H1 (cell line): ENCODE measurements at regions not wholly inside any gene's neighbourhood (a gene's known extent, or its start where the extent isn't known, plus 50 kb on each side); places are given as distances from the start of the nearest gene placed in this dataset.

Source experiments
- ASH2L ChIP-seq: fragments of 200-600, 300-600 bp; sonication (generic); IDR thresholded peaks from one replicate; pipeline ENCODE4 v1.7.1; 2017; ENCODE audit warnings: low read length
- ATF3 ChIP-seq: IDR thresholded peaks from 2 replicates; pipeline ENCODE4 v1.6.1; 2011; ENCODE audit warnings: low read depth, mild to moderate bottlenecking, low read length; ENCODE audit not compliant: insufficient read depth
- BCL11A ChIP-seq, 2 experiments: IDR thresholded peaks; one replicate each; pipeline ENCODE4 v1.6.1; 2011; ENCODE audit warnings: low read depth in 2 of 2, low read length in 2 of 2, mild to moderate bottlenecking in 2 of 2
- CHD7 ChIP-seq: fragments of 300-600 bp; sonication (generic); IDR thresholded peaks from 2 replicates; pipeline ENCODE4 v1.7.1; 2012; ENCODE audit warnings: low read length, moderate library complexity, mild to moderate bottlenecking, inconsistent platforms; ENCODE audit not compliant: insufficient replicate concordance
- CREB1 ChIP-seq: IDR thresholded peaks from 2 replicates; pipeline ENCODE4 v1.6.1; 2012; ENCODE audit warnings: inconsistent platforms
- NANOG ChIP-seq: IDR thresholded peaks from 2 replicates; pipeline ENCODE4 v1.6.1; 2011; ENCODE audit warnings: low read length, low read depth, mild to moderate bottlenecking, inconsistent platforms; ENCODE audit not compliant: insufficient read depth, poor library complexity, severe bottlenecking
- PHF8 ChIP-seq: fragments of 200-600 bp; sonication (generic); conservative IDR thresholded peaks from 2 replicates; pipeline ENCODE4 v1.7.1; 2012; ENCODE audit warnings: low read depth, mild to moderate bottlenecking, inconsistent platforms, low read length, moderate library complexity
- RBBP5 ChIP-seq: IDR thresholded peaks from 2 replicates; pipeline ENCODE4 v1.7.1; 2012; ENCODE audit warnings: low read depth, mild to moderate bottlenecking, inconsistent platforms, low read length, moderate library complexity, borderline replicate concordance
- SAP30 ChIP-seq: fragments of 300-600 bp; sonication (generic); IDR thresholded peaks from 2 replicates; pipeline ENCODE4 v1.7.1; 2012; ENCODE audit warnings: low read length, moderate library complexity, mild to moderate bottlenecking, inconsistent platforms; ENCODE audit not compliant: insufficient read depth, insufficient replicate concordance
- SP1 ChIP-seq: IDR thresholded peaks from 2 replicates; pipeline ENCODE4 v1.6.1; 2011; ENCODE audit warnings: low read depth, low read length
- SP2 ChIP-seq: IDR thresholded peaks from 2 replicates; pipeline ENCODE4 v1.6.1; 2012; ENCODE audit warnings: mild to moderate bottlenecking, low read length, inconsistent platforms
- TBP ChIP-seq: IDR thresholded peaks from 2 replicates; pipeline ENCODE4 v1.6.1; 2011; ENCODE audit warnings: low read depth, low read length, improper control_type of control experiment

GRCh38 chr7:12756821-12757220, 69.4 kb downstream of the ARL4A start (continued):
- TF ChIP-seq CHD7, result no peak
- no peak for TF ChIP-seq SP2
- TF ChIP-seq ASH2L, result no peak
- TF ChIP-seq RBBP5, result no peak
- no peak for TF ChIP-seq CREB1
- TF ChIP-seq TBP, result no peak
- no peak for TF ChIP-seq SAP30
- no peak for TF ChIP-seq BCL11A (IDR thresholded peaks at IDR 0.05; ENCODE audit: low read depth in 2 of 2, low read length in 2 of 2)
- no peak for TF ChIP-seq ATF3
- TF ChIP-seq NANOG, result no peak
- TF ChIP-seq SP1, result no peak
- no peak for TF ChIP-seq PHF8
